ENCODE measurements at regions not wholly inside any gene's neighbourhood (a gene's known extent, or its start where the extent isn't known, plus 50 kb on each side); places are given as distances from the start of the nearest gene placed in this dataset.
A peak's percentile ranks its signal among the peaks of the same experiment; 100 is the strongest.
"Not testable (repeated sequence)": the region's sequence is repeated elsewhere in the genome, so short reads cannot be mapped to it uniquely, and the experiment has no call there.

DNA sequence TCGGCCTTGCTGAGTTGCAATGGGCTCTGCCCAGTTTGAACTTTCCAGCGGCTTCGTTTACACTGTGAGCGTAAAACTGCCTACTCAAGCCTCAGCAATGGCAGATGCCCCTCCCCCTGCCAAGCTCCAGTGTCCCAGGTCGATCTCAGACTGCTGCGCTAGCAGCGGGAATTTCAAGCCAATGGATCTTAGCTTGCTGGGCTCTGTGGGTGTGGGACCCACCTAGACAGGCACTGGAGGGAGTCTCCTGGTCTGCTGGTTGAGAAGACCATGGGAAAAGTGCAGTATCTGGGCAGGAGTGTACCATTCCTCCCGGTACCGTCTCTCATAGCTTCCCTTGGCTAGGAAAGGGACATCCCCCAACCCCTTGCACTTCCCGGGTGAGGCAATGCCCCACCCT is 88.2 kb downstream of the KLHL28 start:
- DNase-seq: no peak

DNA sequence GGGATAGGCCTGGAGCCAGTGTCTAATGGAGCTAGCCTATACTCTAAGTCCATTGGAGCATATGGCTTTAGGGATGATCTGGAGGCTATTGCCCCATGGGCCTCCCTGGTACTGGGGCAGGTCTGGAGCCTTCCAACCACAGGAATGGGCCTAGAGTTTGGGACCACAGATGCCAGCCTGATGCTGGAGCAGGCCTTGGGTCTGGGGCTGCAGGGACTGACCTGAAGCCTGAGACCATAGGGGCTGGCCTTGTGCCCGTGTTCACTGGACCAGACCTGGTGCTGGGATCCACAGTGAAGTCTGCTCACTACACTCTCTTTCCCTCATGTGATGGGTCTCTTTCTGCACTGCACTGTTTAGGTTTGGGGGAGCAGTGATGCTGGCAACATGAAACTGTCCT is 95.0 kb downstream of the KLHL28 start:
- no peak for DNase-seq

DNA sequence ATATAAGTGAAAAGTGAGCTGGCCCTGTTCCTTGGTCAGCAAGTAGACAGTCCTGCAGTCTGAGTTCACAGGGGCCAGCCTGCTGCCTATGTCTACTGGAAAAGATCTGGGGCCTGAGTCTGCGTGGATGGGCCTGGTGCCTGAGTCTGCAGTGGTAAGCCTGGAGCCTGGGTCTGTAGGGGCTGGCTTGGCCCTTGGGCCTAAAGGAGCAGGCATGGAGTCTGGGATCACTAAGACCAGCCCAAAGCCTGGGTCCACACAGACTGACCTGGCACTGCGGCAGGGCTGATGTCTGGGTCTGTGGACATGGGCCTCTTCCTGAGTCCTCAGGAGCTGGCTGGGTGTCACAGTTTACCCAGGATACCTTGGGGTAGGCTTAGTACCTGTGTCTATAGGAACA is 95.4 kb downstream of the KLHL28 start:
- DNase-seq: no peak

DNA sequence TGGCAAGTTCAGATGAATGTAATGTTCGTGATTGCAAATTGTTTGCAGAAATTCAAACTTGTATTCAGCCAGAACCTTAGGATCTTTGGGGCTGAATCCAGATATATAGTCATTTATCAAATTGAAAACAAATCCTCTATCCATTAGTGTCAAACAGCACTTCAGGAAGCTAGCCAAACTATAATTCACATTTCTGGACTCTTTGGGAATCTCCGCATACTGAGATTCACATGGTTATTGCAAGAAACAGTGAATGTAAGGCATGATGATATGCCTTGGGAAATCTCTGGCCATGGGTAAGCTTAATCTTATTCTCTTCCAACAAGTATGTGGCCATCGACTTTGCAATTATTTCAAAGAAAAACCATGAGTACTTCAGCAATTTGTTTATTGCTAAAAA is 98.5 kb downstream of the KLHL28 start:
- DNase-seq: no peak

DNA sequence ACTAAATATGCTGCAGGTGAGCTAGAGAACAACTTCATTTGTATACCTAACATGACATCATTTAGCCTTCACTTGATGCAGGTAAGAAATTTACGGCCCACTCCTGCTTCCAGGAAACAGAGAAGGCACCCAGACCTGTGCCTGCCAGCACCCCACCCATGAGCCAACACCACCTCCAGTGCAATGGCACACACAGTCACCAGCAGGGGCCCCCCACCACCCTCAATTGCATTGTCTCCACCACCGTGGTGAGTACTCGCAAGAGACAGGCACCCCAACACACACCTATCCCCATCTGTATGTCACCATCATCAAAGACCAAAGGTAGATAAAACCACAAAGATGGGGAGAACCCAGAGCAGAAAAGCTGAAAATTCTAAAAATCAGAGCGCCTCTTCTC is 107.6 kb downstream of the KLHL28 start:
- DNase-seq: no peak

DNA sequence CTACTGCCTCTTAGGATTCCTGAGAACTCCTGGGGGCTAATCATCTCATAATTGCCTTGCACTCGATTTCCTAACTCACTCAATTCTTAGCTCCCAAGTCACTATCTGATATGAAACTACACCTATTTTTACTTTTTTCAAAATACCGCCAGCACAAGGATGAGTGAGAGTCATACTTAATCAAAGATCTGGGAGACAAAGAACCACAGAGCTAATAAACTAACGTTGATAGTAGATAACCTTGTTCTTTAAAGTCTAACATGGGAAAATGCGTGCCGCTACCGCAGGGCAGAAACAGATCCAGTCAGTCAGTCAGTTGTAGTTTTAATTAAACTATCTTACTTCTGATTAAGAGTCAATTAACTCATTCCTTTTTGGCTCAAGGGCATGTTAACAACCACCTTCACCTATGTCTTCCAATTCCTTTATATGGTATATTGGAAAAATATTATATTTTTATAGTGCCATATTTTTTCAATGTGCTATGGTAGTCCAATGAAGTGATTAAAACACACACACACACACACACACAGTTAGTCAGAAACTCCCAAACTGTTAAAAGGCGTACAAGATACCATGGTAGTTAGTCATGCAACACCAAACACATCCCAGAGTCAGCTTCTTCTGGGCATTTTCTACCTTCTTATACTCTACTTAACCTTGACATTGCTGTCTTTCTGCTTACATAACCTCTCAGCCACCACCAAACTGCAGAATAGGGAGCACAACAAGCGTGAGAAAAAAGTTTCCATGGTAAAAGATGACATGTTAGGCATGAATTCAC is 114.0 kb downstream of the KLHL28 start:
- no peak for DNase-seq

DNA sequence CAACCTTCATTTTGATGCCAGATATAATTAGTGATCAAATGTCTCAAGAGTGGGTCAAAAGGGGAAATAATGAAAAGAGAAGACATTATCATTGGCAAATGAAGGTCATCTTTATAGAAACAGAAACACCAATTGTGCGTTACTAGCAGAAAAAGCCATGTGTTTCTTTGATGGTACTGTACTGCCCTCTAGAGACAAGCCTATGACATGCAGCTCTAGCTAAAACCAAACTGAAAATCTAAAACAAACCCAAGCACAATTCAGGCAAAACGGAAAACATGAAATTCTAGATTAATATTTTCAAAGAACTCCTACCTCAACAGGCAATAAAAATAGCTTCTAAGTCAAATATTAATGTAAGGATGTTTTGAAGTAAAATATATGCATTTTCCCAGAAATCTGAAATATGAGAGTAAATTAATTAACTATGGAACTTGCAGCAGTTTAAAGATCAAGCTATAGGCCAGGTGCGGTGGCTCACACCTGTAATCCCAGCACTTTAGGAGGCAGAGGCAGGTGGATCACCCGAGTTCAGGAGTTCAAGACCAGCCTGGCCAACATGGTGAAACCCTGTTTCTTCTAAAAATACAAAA is 115.4 kb downstream of the KLHL28 start:
- DNase-seq: peak; percentile 28

DNA sequence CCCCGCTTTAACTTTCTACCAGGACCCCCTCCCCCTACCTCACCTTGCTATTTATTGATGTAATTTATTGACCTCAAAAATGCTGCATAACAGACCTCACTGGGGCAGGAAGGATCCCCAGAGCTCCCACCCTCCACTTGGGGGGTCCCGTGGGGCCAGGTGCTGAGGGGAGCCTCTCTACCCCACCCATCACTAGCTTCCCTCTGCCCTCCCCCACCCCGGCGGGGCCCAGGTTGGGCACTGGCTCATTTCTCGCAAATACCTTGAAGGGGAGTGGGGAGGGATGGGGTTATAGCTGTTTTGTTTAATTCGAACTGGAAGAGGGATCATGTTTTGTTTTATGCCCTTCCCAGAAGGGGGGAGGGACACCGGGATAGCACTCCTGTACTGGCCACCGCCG is 125.8 kb downstream of the KLHL28 start:
- DNase-seq: not testable (repeated sequence)

DNA sequence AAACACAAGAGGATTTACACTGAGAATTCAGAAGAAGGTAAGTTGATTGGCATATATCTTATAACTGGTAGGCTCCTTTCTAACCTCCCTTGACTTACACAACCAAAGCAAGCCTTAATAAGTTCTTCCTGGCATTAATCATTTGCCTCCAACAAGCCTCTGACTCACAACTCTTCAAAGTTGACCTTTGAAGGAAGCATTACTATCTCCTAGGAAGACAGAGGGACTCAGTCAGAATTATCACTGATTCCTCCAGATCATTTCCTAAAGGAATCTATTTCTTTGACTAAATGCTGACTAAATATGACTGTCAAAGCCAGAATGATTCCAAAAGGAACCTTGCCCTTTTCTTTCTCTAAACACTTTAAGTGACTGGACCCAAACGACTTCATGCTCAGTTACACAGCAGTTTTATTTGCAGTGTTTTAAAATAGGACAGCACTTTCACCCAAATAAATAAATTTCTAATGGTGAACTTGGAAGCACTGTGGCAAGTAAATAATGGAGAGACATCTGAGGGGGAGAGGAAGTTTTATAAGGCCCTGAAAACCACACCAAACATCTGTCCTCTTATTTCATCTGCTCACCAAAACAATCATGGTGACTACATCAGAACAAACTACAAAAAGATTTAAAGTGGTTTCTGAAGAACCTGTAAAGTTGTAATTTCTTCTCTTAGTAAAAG is 128.2 kb downstream of the KLHL28 start:
- no peak for DNase-seq

DNA sequence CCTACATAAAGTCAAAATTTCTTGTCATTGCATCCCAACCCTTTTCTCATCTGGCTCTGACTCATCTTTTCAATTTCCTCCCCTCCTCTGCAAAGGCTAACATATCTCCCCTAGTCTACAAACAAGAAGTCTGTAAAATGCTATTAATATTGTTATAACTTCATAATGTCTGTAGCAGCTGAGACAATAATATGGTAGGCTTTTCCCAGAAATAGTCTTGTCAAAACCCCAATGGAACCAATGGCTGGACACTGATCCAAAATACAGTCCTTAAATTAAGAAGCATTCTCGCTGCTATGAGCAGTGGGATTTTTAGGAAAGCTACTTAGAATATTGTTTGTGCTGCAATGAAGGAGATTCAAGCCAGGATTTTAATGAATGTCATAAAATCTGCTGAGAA is 131.4 kb downstream of the KLHL28 start:
- no peak for DNase-seq

DNA sequence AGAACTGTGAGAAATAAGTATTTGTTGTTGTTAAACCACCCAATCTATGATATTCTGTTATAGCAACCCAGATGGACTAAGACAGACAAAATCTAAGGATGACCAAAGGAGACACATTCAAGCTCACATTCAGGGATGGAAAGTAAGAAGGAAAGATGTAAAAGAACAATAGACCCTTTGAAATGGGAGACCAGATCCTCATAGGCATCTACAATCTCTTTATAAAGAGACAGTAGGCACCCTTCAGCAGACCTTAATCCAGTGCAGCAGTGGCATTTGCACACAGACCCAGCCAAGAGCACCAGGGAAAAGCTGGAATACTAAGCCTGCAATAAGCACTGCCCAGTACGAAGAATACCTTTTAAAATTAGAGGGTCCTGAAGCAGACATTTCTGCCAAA is 132.7 kb downstream of the KLHL28 start:
- DNase-seq: no peak

DNA sequence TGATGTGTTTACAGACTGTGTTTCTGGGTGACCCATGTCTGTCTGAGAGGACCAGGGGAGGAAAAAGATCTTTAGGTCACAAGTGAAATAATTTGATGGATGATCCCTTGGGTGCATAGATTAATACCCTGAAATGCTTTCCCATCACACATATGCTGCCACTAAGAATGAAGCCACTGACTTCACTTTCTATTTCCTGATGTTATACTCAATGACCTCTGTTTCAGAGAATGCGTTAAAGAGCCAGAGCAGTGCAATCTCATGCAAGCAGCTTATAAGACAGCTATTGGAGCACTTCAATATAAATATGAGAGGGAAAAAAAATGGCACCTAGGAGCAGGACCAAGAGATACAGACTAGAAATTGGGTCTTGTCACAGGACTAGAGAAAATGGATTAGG is 133.7 kb downstream of the KLHL28 start:
- no peak for DNase-seq

DNA sequence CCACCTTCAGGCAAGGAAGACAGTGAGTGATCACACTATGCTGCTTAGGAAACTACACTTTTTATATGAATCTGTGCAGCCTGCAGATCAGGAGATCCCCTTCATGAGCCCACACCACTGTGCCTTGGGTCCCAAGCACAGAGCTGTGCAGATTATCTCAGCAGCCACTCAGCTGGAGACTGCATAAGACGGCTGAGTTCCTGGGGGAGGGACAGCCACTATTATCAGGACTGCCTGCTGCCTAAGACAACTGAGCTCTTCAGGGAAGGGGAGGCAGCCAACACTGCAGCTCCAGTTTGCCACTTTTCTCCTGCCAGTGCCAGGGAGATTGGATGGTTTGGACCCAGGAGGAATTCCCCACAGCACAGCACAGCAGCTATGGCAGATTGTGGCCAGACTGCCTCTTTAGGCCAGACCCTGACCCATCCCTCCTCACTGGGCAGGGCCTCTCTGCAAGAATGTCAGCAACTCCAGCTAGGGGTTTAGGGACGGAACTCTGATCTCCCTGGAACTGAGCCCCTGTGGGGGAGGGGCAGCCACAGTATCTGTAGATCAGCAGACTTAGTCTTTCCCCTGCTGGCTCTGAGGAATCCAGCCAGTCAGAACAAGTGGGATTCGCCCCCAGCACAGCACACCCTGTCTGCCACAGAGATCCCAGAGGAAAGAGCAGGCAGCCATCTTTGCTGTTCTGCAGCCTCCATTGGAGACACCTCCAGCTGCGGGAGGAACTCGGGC is 141.3 kb downstream of the KLHL28 start:
- DNase-seq: no peak

DNA sequence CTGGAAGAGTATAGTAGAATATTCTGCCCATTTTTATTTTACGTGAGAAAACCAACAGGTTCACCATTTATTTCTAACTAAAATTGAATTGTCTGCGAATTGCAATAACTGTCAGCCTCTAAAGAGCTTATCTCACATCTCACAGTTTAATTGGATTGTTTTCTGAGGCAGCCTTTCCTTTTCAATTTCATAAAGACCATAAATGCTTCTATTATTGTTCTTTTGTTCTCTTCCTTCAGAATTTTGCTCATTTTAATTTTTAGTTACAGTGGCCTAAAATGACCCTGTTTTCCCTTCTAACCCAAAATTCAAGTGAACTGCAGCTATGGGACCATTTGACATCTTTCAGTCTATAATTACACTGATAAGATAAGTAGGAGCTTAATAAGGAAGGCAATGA is 147.6 kb downstream of the KLHL28 start:
- no peak for DNase-seq

DNA sequence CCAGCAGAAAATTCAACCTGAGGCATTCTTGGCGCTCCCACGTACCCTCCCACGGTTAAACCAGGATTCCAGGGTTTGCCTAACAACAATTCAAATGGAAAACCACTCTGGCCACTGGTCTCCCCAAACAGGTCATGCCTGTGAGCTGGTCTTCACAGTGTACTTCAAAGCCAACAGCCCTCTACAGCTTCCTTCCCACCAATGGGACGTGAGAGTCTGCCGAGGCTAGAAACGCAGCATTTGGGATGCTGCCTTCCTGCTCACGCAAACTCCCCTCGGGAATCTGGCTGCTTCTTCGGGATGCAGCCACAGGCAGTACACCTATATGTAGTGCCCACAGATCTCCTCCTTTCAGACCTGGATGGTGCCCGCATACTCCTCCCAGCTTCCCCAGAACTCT is 149.1 kb downstream of the KLHL28 start:
- DNase-seq: no peak

DNA sequence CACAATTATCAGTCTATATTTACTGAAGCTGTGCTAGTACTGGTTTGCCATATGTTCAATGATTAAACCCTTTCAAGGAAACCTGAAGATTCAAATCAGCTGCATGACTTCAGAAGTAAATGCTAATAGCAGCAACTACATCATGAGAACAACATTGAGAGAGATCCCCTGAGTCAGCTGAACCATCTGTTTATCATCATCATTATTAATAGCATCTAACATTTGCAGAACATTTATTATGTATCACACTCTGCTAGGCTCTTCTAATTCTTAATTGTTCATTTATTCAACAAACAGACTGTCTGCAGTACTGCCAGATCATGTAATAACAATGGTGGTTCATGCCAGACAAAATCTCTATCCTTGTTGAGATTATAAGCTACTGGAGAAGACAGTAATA is 157.4 kb downstream of the KLHL28 start:
- no peak for DNase-seq

DNA sequence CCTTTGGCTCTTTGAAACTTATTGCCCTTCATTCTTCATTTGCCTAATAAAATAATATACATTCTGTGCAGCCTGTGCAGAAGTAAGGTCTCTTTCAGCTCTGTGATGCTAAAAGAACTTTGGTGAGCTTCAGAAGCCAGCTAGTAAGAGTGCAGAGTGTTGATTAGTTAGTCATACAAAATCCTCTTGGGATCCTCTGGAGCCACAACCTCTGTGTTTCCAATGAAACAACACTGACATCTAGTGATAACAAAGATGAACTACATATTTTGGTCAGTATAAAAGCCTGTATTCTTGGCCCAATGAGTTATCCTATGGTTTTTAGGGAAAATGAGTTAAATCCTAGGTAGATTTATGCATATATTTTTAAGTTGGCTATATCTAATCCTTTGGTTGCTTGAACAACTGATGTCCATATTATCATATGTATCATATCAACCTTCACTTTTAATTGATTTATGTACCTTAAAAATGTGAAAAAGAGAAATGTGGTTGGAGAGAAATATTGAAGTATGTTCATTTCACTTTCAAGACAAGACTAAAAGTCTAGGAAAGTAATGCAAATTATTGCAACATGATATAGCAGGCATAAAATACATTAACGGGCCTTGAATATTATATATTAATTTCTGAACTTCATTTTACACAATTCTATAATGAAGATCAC is 158.4 kb downstream of the KLHL28 start:
- DNase-seq: peak; percentile 55

DNA sequence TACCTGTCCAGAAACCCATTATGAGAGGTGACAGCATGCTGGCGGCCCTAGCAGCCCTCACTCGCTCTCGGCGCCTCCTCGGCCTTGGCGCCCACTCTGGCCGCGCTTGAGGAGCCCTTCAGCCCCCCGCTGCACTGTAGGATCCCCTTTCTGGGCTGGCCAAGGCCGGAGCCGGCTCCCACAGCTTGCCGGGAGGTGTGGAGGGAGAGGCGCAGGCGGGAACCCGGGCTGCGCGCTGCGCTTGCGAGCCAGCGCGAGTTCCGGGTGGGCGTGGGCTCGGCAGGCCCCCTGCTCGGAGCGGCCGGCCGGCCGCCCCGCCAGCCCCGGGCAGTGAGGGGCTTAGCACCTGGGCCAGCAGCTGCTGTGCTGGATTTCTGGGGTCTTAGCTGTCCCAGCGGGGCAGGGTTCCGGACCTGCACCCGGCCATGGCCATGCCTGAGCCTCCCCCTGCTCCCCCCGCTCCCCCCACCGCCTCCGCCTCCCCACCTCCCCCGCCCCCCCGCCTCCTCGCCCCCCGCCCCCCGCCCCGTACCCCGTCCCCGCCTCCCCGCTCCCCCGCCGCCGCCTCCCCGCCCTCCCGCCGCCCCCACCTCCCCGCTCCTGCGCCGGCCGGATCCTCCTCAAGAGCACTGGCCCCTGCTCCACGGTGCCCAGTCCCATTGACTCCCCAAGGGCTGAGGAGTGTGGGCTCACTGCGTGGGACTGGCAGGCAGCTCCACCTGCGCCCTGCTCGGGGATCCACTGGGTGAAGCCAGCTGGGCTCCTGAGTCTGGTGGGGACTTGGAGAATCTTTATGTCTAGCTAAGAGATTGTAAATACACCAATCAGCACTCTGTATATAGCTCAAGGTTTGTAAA is 163.1 kb downstream of the KLHL28 start:
- no peak for DNase-seq

DNA sequence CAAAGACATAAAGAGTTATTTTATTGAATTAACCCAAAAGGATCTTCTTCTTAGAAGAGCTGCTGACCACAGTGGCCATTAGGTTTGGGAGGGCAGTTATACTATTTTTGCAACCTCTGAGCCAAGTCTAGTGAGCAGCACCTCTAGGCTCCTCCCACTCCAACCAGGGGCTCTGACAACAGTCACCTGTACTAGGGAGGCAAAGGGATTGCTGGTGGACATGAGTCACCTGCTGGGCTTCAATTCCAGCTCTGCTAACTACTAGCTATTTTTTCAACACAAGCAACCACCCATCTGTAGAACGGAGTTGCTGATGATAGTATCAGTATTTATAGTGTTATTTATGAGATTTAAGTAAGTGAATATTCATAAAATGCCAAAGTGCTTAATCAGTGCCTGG is 166.0 kb downstream of the KLHL28 start:
- no peak for DNase-seq

DNA sequence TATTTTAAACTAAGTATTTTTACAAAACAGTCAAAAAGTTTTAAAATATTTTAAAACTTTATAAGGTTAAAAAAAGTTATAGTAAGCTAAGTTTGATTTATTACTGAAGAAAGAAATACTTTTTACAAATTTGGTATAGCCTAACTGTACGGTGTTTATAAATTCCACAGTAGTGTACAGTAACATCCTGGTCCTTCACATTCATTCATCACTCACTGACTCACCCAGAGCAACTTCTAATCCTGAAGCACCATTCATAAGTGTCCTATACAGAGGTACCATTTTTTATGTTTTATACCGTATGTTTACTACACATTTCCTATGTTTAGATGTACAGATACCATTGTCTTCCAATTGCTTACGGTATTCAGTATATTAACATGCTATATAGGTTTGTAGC is 170.0 kb downstream of the KLHL28 start:
- no peak for DNase-seq

DNA sequence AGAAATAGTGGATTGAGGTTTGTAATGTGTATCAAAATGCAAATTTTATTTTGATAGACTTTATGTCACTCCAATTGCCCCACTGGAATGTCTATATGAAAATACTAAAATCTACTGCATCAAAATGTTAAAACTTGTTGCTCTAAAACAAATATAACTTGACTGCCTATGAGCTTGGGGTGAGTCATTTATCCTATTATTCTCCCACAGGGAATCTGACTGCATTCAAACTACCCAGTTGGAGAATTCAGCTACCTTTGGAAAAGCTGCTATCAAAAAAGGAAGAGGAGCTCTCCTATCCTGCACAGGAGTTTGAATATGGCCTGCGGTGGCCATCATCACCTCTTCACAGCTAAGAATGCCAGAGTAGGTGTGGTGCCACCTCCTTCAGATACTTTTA is 173.1 kb downstream of the KLHL28 start:
- no peak for DNase-seq

DNA sequence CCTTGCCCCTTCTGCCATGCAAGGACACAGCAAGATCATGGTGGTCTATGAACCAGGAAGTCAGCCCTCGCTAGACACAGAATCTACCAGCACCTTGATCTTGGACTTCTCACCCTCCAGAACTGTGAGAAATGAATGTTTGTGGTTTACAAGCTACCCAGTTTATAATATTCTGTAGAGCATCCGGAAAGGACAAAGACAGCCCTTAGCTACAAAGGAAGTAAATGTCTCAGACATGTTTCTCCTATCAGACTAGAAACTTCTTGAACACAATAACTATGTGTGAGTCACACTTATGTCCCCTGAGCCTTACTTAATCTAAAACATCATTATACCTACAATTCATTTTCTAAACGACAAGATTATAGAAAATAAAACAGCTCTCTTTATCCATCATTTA is 176.7 kb downstream of the KLHL28 start:
- no peak for DNase-seq
